Panc1 (cell line): ENCODE measurements at regions not wholly inside any gene's neighbourhood (a gene's known extent, or its start where the extent isn't known, plus 50 kb on each side); places are given as distances from the start of the nearest gene placed in this dataset.

ENCODE experiments used
- CTCF ChIP-seq: fragments of 450-650 bp; IDR thresholded peaks from 2 replicates; pipeline ENCODE4 v1.5.1; 2017; ENCODE audit warnings: mild to moderate bottlenecking
- POLR2AphosphoS5 ChIP-seq: IDR thresholded peaks from 2 replicates; pipeline ENCODE4 v1.6.1; 2012; ENCODE audit warnings: mild to moderate bottlenecking, low read depth, low read length, moderate library complexity
- REST ChIP-seq, 2 experiments: IDR thresholded peaks; 2 replicates each; pipeline ENCODE4 v1.6.1; 2011 to 2012; ENCODE audit warnings: low read depth in 2 of 2, control low read depth in 1 of 2, low read length in 1 of 2, mild to moderate bottlenecking in 1 of 2, moderate library complexity in 1 of 2; ENCODE audit not compliant: insufficient read depth in 1 of 2
- SIN3A ChIP-seq: IDR thresholded peaks from 2 replicates; pipeline ENCODE4 v1.6.1; 2012; ENCODE audit warnings: low read depth, mild to moderate bottlenecking, low read length, moderate library complexity, borderline replicate concordance; ENCODE audit not compliant: insufficient read depth
- TCF7L2 ChIP-seq: IDR thresholded peaks from 2 replicates; pipeline ENCODE4 v1.6.1; 2011; ENCODE audit warnings: mild to moderate bottlenecking, low read depth, low read length, inconsistent platforms

- no peak for TF ChIP-seq CTCF
- TF ChIP-seq REST (IDR thresholded peaks at IDR 0.05; ENCODE audit: insufficient read depth in 1 of 2, low read depth in 2 of 2, low read length in 1 of 2) = no peak
- no peak for TF ChIP-seq SIN3A
- TF ChIP-seq TCF7L2 = no peak
- TF ChIP-seq POLR2AphosphoS5 = no peak
Measured at GRCh38 chr20:57791966-57792365, 82.2 kb upstream of the PMEPA1 start.
